K562 (cell line): ENCODE measurements at regions not wholly inside any gene's neighbourhood (a gene's known extent, or its start where the extent isn't known, plus 50 kb on each side); places are given as distances from the start of the nearest gene placed in this dataset.

ENCODE experiments used
- DACH1 ChIP-seq: fragments of 450-650 bp; IDR thresholded peaks from 2 replicates; pipeline ENCODE4 v1.6.1; 2018; ENCODE audit not compliant: partially characterized antibody
- ETV6 ChIP-seq, 3 experiments: fragments of 150-350 bp in 1 of 3; sonication (generic) in 1 of 3; formaldehyde crosslinking in 1 of 3; IDR thresholded peaks; 2 replicates each; pipeline versions ENCODE4 v1.6.1 to v1.8.0; 2014 to 2022; ENCODE audit warnings: borderline replicate concordance in 2 of 3, low read depth in 2 of 3, antibody characterized with exemption in 1 of 3, low read length in 1 of 3, mild to moderate bottlenecking in 1 of 3, missing genetic modification reagents in 1 of 3
- FOXA3 ChIP-seq, 2 experiments: fragments of 450-650 bp in 1 of 2; sonication (generic) in 1 of 2; formaldehyde crosslinking; IDR thresholded peaks in 1 of 2; conservative IDR thresholded peaks in 1 of 2; 2 replicates each; pipeline versions ENCODE4 v1.4.0 to v1.8.0; 2020 to 2022; ENCODE audit warnings: mild to moderate bottlenecking in 2 of 2, missing genetic modification reagents in 1 of 2
- GATAD2B ChIP-seq: fragments of 450-650 bp; IDR thresholded peaks from 2 replicates; pipeline ENCODE4 v1.6.1; 2017; ENCODE audit warnings: mild to moderate bottlenecking, borderline replicate concordance
- HOXB6 ChIP-seq: fragments of 250-450 bp; sonication (Bioruptor Pico); IDR thresholded peaks from 2 replicates; pipeline ENCODE4 v1.5.1; 2022; ENCODE audit warnings: mild to moderate bottlenecking, borderline replicate concordance
- KDM1A ChIP-seq, 2 experiments: fragments of 450-650 bp; IDR thresholded peaks; 2 replicates each; pipeline ENCODE4 v1.6.1; 2016; ENCODE audit warnings: mild to moderate bottlenecking in 2 of 2
- LARP7 ChIP-seq: fragments of 450-650 bp; IDR thresholded peaks from 2 replicates; pipeline ENCODE4 v1.6.1; 2016
- PKNOX1 ChIP-seq: fragments of 450-650 bp; IDR thresholded peaks from 2 replicates; pipeline ENCODE4 v1.6.1; 2016
- POLR2AphosphoS5 ChIP-seq: IDR thresholded peaks from 2 replicates; pipeline ENCODE4 v1.6.1; 2011; ENCODE audit warnings: mild to moderate bottlenecking, low read depth, low read length, moderate library complexity; ENCODE audit not compliant: control insufficient read depth, insufficient read depth
- SIRT6 ChIP-seq: IDR thresholded peaks from one replicate; pipeline ENCODE4 v1.6.1; 2012; ENCODE audit warnings: low read depth, mild to moderate bottlenecking, control low read depth, inconsistent platforms, low read length, moderate library complexity
- SRF ChIP-seq, 2 experiments: fragments of 250-450, 450-650 bp in 1 of 2; sonication (Bioruptor Pico) in 1 of 2; sonication (generic) in 1 of 2; formaldehyde crosslinking; IDR thresholded peaks; 2 replicates each; pipeline versions ENCODE4 v1.5.0 to v1.5.1; 2020 to 2022; ENCODE audit warnings: mild to moderate bottlenecking in 1 of 2, missing genetic modification reagents in 1 of 2
- TEAD4 ChIP-seq, 2 experiments: sonication (generic) in 1 of 2; formaldehyde crosslinking in 1 of 2; IDR thresholded peaks; 2 replicates each; pipeline versions ENCODE4 v1.6.1 to v1.8.0; 2012 to 2022; ENCODE audit warnings: borderline replicate concordance in 1 of 2, inconsistent platforms in 1 of 2, low read length in 1 of 2, mild to moderate bottlenecking in 1 of 2, missing genetic modification reagents in 1 of 2
- THAP12 ChIP-seq: fragments of 250-450 bp; sonication (Bioruptor Pico); IDR thresholded peaks from 2 replicates; pipeline ENCODE4 v1.9.0; 2021; ENCODE audit warnings: mild to moderate bottlenecking, inconsistent platforms
- THAP7 ChIP-seq: fragments of 250-450 bp; sonication (Bioruptor Pico); IDR thresholded peaks from 2 replicates; pipeline ENCODE4 v1.5.0; 2021
- ZBTB34 ChIP-seq: fragments of 250-450 bp; sonication (Bioruptor Pico); IDR thresholded peaks from 2 replicates; pipeline ENCODE4 v1.8.0; 2021; ENCODE audit warnings: mild to moderate bottlenecking, moderate library complexity
- ZNF263 ChIP-seq: sonication (generic); formaldehyde crosslinking; IDR thresholded peaks from 2 replicates; pipeline ENCODE4 v1.8.0; 2022; ENCODE audit warnings: mild to moderate bottlenecking, missing genetic modification reagents, borderline replicate concordance
- ZNF282 ChIP-seq: sonication (generic); formaldehyde crosslinking; IDR thresholded peaks from 2 replicates; pipeline ENCODE4 v1.8.1; 2023; ENCODE audit warnings: missing genetic modification reagents
- ZZZ3 ChIP-seq: fragments of 450-650 bp; IDR thresholded peaks from 2 replicates; pipeline ENCODE4 v1.6.1; 2016; ENCODE audit warnings: antibody characterized with exemption, mild to moderate bottlenecking, moderate library complexity
- TF ChIP-seq, protein P1 (sequence below): fragments of 450-650 bp; formaldehyde crosslinking; IDR thresholded peaks from 2 replicates; pipeline ENCODE4 v1.4.0; 2022; ENCODE audit warnings: mild to moderate bottlenecking, moderate library complexity

DNA sequence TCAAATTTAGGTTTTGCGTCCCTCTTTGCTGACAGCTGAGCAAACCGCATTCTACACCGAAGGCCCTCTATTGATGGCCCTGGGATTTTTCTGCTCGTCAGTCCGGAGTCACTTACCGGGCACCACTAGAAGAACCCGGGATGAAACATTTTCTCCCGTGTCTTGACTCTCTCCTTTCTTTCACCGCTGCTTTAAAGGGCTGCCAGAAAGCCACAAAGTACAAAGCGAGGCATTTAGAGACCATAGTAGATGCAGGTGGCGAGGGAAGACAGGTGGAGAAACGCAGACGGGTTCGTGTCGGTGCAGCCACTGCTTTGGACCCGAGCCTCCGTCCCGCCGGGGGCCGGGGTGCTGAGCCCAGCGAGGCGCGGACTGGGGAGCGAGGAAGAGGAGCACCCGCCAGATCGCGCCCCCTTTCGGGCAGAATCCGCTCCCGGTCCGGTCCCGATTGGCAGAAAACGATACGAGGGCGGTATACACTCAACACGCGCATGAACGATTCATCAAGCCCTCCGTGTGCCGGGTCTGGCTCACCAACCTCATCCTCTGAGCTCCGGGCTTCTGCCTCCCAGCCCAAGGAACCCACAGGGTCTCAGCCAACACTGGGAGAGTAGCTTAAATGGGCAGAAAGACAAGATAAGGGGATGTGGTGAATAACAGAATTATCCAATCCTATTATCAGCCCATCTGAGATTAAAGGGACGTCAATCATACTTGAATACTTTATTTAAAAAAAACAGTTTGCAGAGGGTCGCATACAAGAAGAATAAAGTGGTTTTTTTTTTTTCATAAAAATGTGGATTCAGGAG is 84.9 kb downstream of the TRIM27 start (continued):
- TF ChIP-seq PKNOX1, result peak; percentile 92
- TF ChIP-seq LARP7, result peak; percentile 81; the same call in 1 of the 2 replicates
- TF ChIP-seq THAP7 (CRISPR knock-in tag), result no peak
- TF ChIP-seq SRF (CRISPR knock-in tag; IDR thresholded peaks at IDR 0.05), result peak in 1 of 2 experiments; percentile 50; a peak in 1 of 4 replicates
- no peak for TF ChIP-seq SIRT6
- no peak for TF ChIP-seq ZBTB34 (CRISPR knock-in tag)
- TF ChIP-seq HOXB6 (CRISPR knock-in tag), result no peak
- TF ChIP-seq DACH1, result no peak
- peak; percentile 36; the same call in 1 of the 2 replicates for TF ChIP-seq TEAD4 (IDR thresholded peaks at IDR 0.05; ENCODE audit: low read length)
- no peak for TF ChIP-seq TEAD4 (CRISPR knock-in tag; IDR thresholded peaks at IDR 0.05; ENCODE audit: borderline replicate concordance)
- TF ChIP-seq KDM1A (IDR thresholded peaks at IDR 0.05), result peak; percentile 65 to 82
- peak; percentile 69; the same call in 1 of the 2 replicates for TF ChIP-seq THAP12
- no peak for TF ChIP-seq POLR2AphosphoS5
- no peak; a peak in 1 of 4 replicates for TF ChIP-seq ETV6 (IDR thresholded peaks at IDR 0.05; ENCODE audit: borderline replicate concordance in 1 of 2, low read depth in 2 of 2, low read length in 1 of 2)
- peak; percentile 82; the same call in 1 of the 2 replicates for TF ChIP-seq ETV6 (CRISPR knock-in tag; IDR thresholded peaks at IDR 0.05; ENCODE audit: borderline replicate concordance)
- TF ChIP-seq, protein P1, sequence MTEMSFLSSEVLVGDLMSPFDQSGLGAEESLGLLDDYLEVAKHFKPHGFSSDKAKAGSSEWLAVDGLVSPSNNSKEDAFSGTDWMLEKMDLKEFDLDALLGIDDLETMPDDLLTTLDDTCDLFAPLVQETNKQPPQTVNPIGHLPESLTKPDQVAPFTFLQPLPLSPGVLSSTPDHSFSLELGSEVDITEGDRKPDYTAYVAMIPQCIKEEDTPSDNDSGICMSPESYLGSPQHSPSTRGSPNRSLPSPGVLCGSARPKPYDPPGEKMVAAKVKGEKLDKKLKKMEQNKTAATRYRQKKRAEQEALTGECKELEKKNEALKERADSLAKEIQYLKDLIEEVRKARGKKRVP, result no peak
- TF ChIP-seq ZZZ3, result no peak
- TF ChIP-seq ZNF282, result no peak
- TF ChIP-seq ZNF263, result peak; percentile 88
- TF ChIP-seq GATAD2B, result 0 out of 2 replicates have a peak, but pooled peaks have one; percentile 45
- TF ChIP-seq FOXA3 (CRISPR knock-in tag; conservative IDR thresholded peaks at IDR 0.05 in 1 of 2, IDR thresholded peaks at IDR 0.05 in 1 of 2), result no peak
